Upper lobe of left lung (tissue), 6 donors: ENCODE measurements at regions not wholly inside any gene's neighbourhood (a gene's known extent, or its start where the extent isn't known, plus 50 kb on each side); places are given as distances from the start of the nearest gene placed in this dataset.

Experiments
- ATAC-seq, 2 donors: fragments of 200-7000 bp; cut with Tn5 transposase; one replicate each; pipeline ENCODE4 v1.9.1; 2022; ENCODE audit warnings: mild to moderate bottlenecking in 2 of 2, moderate library complexity in 2 of 2; ENCODE audit not compliant: low FRiP score in 2 of 2
- DNase-seq, 2 donors: peaks; one replicate each; pipeline ENCODE4 v3.0.0-alpha.2; 2019 to 2020
- H3K27ac ChIP-seq, 4 donors: fragments of 200-600 bp; sonication (generic); one replicate each; pipeline ENCODE4 v1.5.1; 2016 to 2019
- H3K27me3 ChIP-seq, 4 donors: fragments of 200-600 bp; sonication (generic); one replicate each; pipeline ENCODE4 v1.5.1; 2017 to 2019
- H3K36me3 ChIP-seq, 4 donors: fragments of 200-600 bp; sonication (generic); one replicate each; pipeline ENCODE4 v1.5.1; 2016 to 2019
- H3K4me1 ChIP-seq, 4 donors: fragments of 200-600 bp; sonication (generic); one replicate each; pipeline ENCODE4 v1.5.1; 2018 to 2019
- H3K4me3 ChIP-seq, 4 donors: fragments of 200-600 bp; sonication (generic); one replicate each; pipeline ENCODE4 v1.5.1; 2017 to 2019; ENCODE audit warnings: mild to moderate bottlenecking in 2 of 4, moderate library complexity in 1 of 4
- H3K9me3 ChIP-seq, 4 donors: fragments of 200-600 bp; sonication (generic); one replicate each; pipeline ENCODE4 v1.5.1; 2018 to 2019
- EP300 ChIP-seq, 4 donors: sonication (generic); formaldehyde crosslinking; IDR thresholded peaks; one replicate each; pipeline ENCODE4 v1.5.1; 2017; ENCODE audit warnings: antibody characterized with exemption in 4 of 4, control low read depth in 2 of 4
- POLR2A ChIP-seq, 4 donors: fragments of 450-650 bp; IDR thresholded peaks; one replicate each; pipeline ENCODE4 v1.5.1; 2016 to 2017; ENCODE audit warnings: antibody characterized with exemption in 4 of 4, mild to moderate bottlenecking in 2 of 4
- POLR2AphosphoS5 ChIP-seq, 2 donors: sonication (generic); formaldehyde crosslinking; IDR thresholded peaks; one replicate each; pipeline ENCODE4 v1.5.1; 2017; ENCODE audit warnings: antibody characterized with exemption in 2 of 2
- WGBS, 2 donors: methylation state at CpG; one replicate each; pipeline ENCODE4 v1.1.5; 2017 to 2018; 5-methylcytosine and 5-hydroxymethylcytosine counted together
- TF ChIP-seq, protein P1 (sequence below), 6 experiments: fragments of 450-650 bp in 4 of 6; fragments of 200-600 bp in 2 of 6; sonication (generic) in 2 of 6; IDR thresholded peaks; one replicate each; pipeline ENCODE4 v1.5.1; 2016 to 2019; ENCODE audit warnings: antibody characterized with exemption in 6 of 6
- donor health status: DM: no; HTN: no; CAD: no; lungs with moderate emphysema.
- donor health status: DM: no; HTN: yes; CAD: no; lungs with severe emphysema.

DNA sequence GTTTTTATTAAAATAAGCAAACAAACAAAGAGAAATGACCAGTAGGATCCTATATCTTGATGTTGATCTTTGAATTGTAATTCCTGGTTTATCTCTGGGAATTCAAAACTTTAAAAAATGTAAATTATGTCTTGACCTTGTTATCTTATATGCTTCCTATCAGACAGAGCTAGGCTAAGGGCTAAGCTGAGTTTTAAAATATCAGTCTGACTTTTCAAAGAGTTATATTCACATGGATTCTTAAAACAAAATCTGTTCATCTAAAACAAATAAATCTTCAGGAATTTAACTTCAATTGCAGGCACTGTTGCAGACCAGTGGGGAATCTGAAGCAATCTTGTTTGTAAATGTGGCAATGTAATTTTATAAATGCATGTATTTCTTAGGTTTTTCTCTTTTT lies 1144.1 kb downstream of the LRFN5 start:
- TF ChIP-seq POLR2A (IDR thresholded peaks at IDR 0.05) (no peak), EP300 (IDR thresholded peaks at IDR 0.05) (no peak), POLR2AphosphoS5 (IDR thresholded peaks at IDR 0.05) (no peak)
- TF ChIP-seq, protein P1, sequence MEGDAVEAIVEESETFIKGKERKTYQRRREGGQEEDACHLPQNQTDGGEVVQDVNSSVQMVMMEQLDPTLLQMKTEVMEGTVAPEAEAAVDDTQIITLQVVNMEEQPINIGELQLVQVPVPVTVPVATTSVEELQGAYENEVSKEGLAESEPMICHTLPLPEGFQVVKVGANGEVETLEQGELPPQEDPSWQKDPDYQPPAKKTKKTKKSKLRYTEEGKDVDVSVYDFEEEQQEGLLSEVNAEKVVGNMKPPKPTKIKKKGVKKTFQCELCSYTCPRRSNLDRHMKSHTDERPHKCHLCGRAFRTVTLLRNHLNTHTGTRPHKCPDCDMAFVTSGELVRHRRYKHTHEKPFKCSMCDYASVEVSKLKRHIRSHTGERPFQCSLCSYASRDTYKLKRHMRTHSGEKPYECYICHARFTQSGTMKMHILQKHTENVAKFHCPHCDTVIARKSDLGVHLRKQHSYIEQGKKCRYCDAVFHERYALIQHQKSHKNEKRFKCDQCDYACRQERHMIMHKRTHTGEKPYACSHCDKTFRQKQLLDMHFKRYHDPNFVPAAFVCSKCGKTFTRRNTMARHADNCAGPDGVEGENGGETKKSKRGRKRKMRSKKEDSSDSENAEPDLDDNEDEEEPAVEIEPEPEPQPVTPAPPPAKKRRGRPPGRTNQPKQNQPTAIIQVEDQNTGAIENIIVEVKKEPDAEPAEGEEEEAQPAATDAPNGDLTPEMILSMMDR (IDR thresholded peaks at IDR 0.05) = no peak
- Histone ChIP-seq H3K27me3 (no peaks in the 10 kb centered on the region), H3K9me3 (no peaks in the 10 kb centered on the region), H3K27ac (no peak overlapping the region), H3K4me1 (no peaks in the 10 kb centered on the region), H3K36me3 (no peaks in the 10 kb centered on the region), H3K4me3 (no peak overlapping the region)
- ATAC-seq (no peak), DNase-seq (no peak)

DNA sequence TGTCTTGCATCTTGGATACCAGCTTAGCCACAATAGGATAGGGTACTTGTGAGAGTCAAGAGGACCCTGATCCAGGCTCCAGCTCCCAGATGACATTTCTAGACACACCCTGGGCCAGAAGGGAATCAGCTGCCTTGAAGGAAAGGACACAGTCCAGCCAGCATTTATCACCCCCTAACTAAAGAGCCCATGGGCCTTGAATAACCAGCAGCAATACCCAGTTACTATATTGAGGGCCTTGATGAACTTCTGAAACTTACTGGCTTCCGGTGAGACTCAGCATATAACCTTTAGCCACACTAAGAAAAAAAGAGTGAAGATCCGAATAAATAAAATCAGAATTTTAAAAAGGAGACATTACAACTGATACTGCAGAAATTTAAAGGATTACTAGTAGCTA lies 1135.4 kb downstream of the LRFN5 start:
- TF ChIP-seq, protein P1 (IDR thresholded peaks at IDR 0.05) = no peak
- TF ChIP-seq POLR2A (IDR thresholded peaks at IDR 0.05) (no peak), POLR2AphosphoS5 (IDR thresholded peaks at IDR 0.05) (no peak), EP300 (IDR thresholded peaks at IDR 0.05) (no peak)
- H3K4me3 ChIP-seq = no peak overlapping the region
- no peaks in the 10 kb centered on the region for H3K27me3 ChIP-seq
- no peaks in the 10 kb centered on the region for H3K4me1 ChIP-seq
- no peaks in the 10 kb centered on the region for H3K36me3 ChIP-seq
- no peak for ATAC-seq
- DNase-seq = no peak
- no peak overlapping the region for H3K27ac ChIP-seq
- 79 to 82% methylated on average over 2 of the region's 2 CpGs for WGBS, 2 donors
- H3K9me3 ChIP-seq = no peaks in the 10 kb centered on the region

DNA sequence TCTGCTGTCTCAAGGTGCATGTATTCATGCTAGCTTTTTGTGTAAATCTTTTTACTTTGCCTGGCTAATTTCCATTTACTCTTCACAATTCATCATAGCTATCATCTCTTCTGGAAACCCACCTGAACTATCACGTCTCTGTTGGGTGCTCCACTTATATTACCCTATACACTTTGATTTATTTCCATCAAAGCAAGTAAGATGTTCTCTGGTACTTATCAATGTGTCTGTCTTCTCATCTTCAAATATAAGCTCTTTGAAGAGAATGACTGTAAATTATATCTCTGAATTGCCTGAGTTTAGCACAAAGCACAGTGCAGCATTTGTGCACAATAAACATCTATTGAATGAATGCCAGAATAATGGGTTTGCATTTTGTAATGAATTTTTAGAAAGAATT lies 1129.7 kb downstream of the LRFN5 start:
- TF ChIP-seq EP300 (IDR thresholded peaks at IDR 0.05) = no peak
- TF ChIP-seq, protein P1 (IDR thresholded peaks at IDR 0.05) = no peak
- no peak for TF ChIP-seq POLR2AphosphoS5 (IDR thresholded peaks at IDR 0.05)
- no peak for TF ChIP-seq POLR2A (IDR thresholded peaks at IDR 0.05)
- no peak for DNase-seq
- Histone ChIP-seq H3K27me3 (no peaks in the 10 kb centered on the region), H3K4me1 (no peaks in the 10 kb centered on the region), H3K27ac (no peak overlapping the region), H3K9me3 (no peaks in the 10 kb centered on the region), H3K36me3 (no peaks in the 10 kb centered on the region), H3K4me3 (no peak overlapping the region)
- WGBS, 2 donors = 79 to 80% methylated on average over 1 of the region's 1 CpG
- no peak for ATAC-seq

DNA sequence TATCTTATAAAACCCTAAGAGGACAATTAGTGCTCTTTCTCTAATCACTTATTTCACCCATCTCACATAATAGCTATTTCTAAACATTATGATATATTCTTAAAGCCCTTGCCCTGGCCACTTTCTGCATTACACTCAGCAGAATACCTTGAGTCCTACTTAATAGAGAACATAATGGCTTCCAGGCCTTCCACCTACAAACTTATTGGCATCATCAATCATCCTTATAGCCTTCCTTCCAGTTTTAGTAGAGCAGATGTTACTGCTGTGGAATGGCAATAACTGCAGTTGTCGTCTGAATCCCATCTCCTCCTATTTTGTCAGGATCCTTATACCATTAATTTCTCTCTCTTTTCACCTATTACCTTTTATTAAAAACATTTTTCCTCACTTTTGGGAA lies 1127.4 kb downstream of the LRFN5 start:
- WGBS, 2 donors = 78 to 83% methylated on average over 1 of the region's 1 CpG
- TF ChIP-seq EP300 (IDR thresholded peaks at IDR 0.05) (no peak), POLR2AphosphoS5 (IDR thresholded peaks at IDR 0.05) (no peak), POLR2A (IDR thresholded peaks at IDR 0.05) (no peak)
- TF ChIP-seq, protein P1 (IDR thresholded peaks at IDR 0.05) = no peak

DNA sequence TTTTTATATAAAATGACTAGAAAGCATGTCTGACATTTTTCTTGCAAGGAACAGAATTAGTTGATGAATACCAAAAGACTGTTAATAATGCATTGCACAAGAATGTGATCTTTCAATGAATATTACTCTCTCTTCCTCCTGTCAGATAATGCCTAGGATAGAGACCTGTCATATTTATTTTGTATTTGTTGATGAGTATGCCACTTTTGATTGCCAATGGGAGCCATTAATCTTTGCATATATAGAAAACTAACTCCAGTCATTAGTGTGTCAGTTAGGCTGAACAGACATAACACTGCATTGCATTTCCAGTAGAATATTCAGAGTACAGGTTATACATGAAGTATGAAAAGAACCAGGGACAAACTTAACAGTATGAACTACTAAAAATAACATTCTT lies 1125.3 kb downstream of the LRFN5 start:
- DNase-seq (no peak), ATAC-seq (no peak)
- H3K9me3 ChIP-seq = no peaks in the 10 kb centered on the region
- no peaks in the 10 kb centered on the region for H3K36me3 ChIP-seq
- no peak for TF ChIP-seq POLR2AphosphoS5 (IDR thresholded peaks at IDR 0.05)
- TF ChIP-seq, protein P1 (IDR thresholded peaks at IDR 0.05) = no peak
- no peak for TF ChIP-seq EP300 (IDR thresholded peaks at IDR 0.05)
- no peak for TF ChIP-seq POLR2A (IDR thresholded peaks at IDR 0.05)
- no peak overlapping the region for H3K4me3 ChIP-seq
- H3K4me1 ChIP-seq = no peaks in the 10 kb centered on the region
- no peaks in the 10 kb centered on the region for H3K27me3 ChIP-seq
- no peak overlapping the region for H3K27ac ChIP-seq

More for the DNA sequence above, 1127.4 kb downstream of the LRFN5 start:
- no peak for DNase-seq
- no peak for ATAC-seq
- H3K4me3 ChIP-seq = no peak overlapping the region
- no peak overlapping the region for H3K27ac ChIP-seq
- H3K4me1 ChIP-seq = no peaks in the 10 kb centered on the region
- H3K9me3 ChIP-seq = no peaks in the 10 kb centered on the region
- no peaks in the 10 kb centered on the region for H3K27me3 ChIP-seq
- no peaks in the 10 kb centered on the region for H3K36me3 ChIP-seq
